Tibial nerve (tissue), 4 donors: ENCODE measurements at regions not wholly inside any gene's neighbourhood (a gene's known extent, or its start where the extent isn't known, plus 50 kb on each side); places are given as distances from the start of the nearest gene placed in this dataset.

Source experiments
- DNase-seq, 2 donors: peaks; one replicate each; pipeline ENCODE4 v3.0.0-alpha.2; 2019; ENCODE audit warnings: low spot score in 2 of 2
- H3K27ac ChIP-seq, 4 donors: fragments of 200-600 bp; sonication (generic) in 3 of 4; one replicate each; pipeline ENCODE4 v1.5.1; 2017 to 2019; ENCODE audit warnings: mild to moderate bottlenecking in 1 of 4
- H3K27me3 ChIP-seq, 2 donors: fragments of 200-600 bp; sonication (generic) in 1 of 2; one replicate each; pipeline versions ENCODE4 v1.5.1 to v1.6.0; 2017 to 2019
- H3K36me3 ChIP-seq, 3 donors: fragments of 200-600 bp; sonication (generic); one replicate each; pipeline ENCODE4 v1.5.1; 2018 to 2019
- H3K4me1 ChIP-seq, 4 donors: fragments of 200-600 bp; sonication (generic) in 3 of 4; one replicate each; pipeline ENCODE4 v1.5.1; 2017 to 2019
- H3K4me3 ChIP-seq, 4 donors: fragments of 200-600 bp; sonication (generic) in 3 of 4; one replicate each; pipeline ENCODE4 v1.5.1; 2017 to 2019; ENCODE audit warnings: mild to moderate bottlenecking in 1 of 4, moderate library complexity in 1 of 4
- H3K9me3 ChIP-seq, 4 donors: fragments of 200-600 bp; sonication (generic) in 3 of 4; one replicate each; pipeline ENCODE4 v1.5.1; 2017 to 2019
- CTCF ChIP-seq, 5 experiments: fragments of 200-600 bp in 3 of 5; fragments of 450-650 bp in 2 of 5; sonication (generic) in 3 of 5; IDR thresholded peaks; one replicate each; pipeline ENCODE4 v1.5.1; 2016 to 2019; ENCODE audit warnings: antibody characterized with exemption in 5 of 5, mild to moderate bottlenecking in 3 of 5, moderate library complexity in 2 of 5
- EP300 ChIP-seq, 2 donors: sonication (generic); formaldehyde crosslinking; IDR thresholded peaks; one replicate each; pipeline ENCODE4 v1.6.1; 2017; ENCODE audit warnings: antibody characterized with exemption in 2 of 2, mild to moderate bottlenecking in 1 of 2
- POLR2A ChIP-seq, 2 donors: fragments of 450-650 bp; IDR thresholded peaks; one replicate each; pipeline ENCODE4 v1.6.1; 2017; ENCODE audit warnings: antibody characterized with exemption in 2 of 2, mild to moderate bottlenecking in 2 of 2, moderate library complexity in 2 of 2
- WGBS, 2 donors: methylation state at CpG; one replicate each; pipeline ENCODE4 v1.1.5; 2018; 5-methylcytosine and 5-hydroxymethylcytosine counted together

GRCh38 chr2:236766850-236767249, 197.2 kb downstream of the ACKR3 start:
- no peaks in the 10 kb centered on the region for H3K9me3 ChIP-seq
- no peak overlapping the region for H3K4me3 ChIP-seq
- TF ChIP-seq CTCF (IDR thresholded peaks at IDR 0.05) = no peak
- no peak for TF ChIP-seq EP300 (IDR thresholded peaks at IDR 0.05)
- TF ChIP-seq POLR2A (IDR thresholded peaks at IDR 0.05) = no peak
- WGBS, 2 donors = 96 to 97% methylated on average over 2 of the region's 2 CpGs
- H3K4me1 ChIP-seq = no peaks in the 10 kb centered on the region
- no peak overlapping the region for H3K27ac ChIP-seq
- no peaks in the 10 kb centered on the region for H3K27me3 ChIP-seq
- H3K36me3 ChIP-seq = no peaks in the 10 kb centered on the region
- DNase-seq = no peak

- TF ChIP-seq POLR2A (IDR thresholded peaks at IDR 0.05) = no peak
- TF ChIP-seq EP300 (IDR thresholded peaks at IDR 0.05) = no peak
- no peak for TF ChIP-seq CTCF (IDR thresholded peaks at IDR 0.05)
- WGBS, 2 donors = 83 to 95% methylated on average over 7 of the region's 7 CpGs
- H3K4me3 ChIP-seq = no peak overlapping the region
Measured at GRCh38 chr2:236767941-236768340, 198.3 kb downstream of the ACKR3 start.

GRCh38 chr2:236768393-236769140, 198.9 kb downstream of the ACKR3 start:
- Histone ChIP-seq H3K4me1 (no peaks in the 10 kb centered on the region), H3K27ac (no peak overlapping the region), H3K4me3 (no peak overlapping the region), H3K9me3 (no peaks in the 10 kb centered on the region), H3K36me3 (no peaks in the 10 kb centered on the region), H3K27me3 (no peaks in the 10 kb centered on the region)
- 62 to 66% methylated on average over 4 of the region's 4 CpGs for WGBS, 2 donors
- DNase-seq = no peak
- TF ChIP-seq CTCF (IDR thresholded peaks at IDR 0.05) (no peak), POLR2A (IDR thresholded peaks at IDR 0.05) (no peak), EP300 (IDR thresholded peaks at IDR 0.05) (no peak)

More at GRCh38 chr2:236767941-236768340, 198.3 kb downstream of the ACKR3 start:
- Histone ChIP-seq H3K4me1 (no peaks in the 10 kb centered on the region), H3K9me3 (no peaks in the 10 kb centered on the region), H3K27me3 (no peaks in the 10 kb centered on the region), H3K27ac (no peak overlapping the region), H3K36me3 (no peaks in the 10 kb centered on the region)
- no peak for DNase-seq

DNA sequence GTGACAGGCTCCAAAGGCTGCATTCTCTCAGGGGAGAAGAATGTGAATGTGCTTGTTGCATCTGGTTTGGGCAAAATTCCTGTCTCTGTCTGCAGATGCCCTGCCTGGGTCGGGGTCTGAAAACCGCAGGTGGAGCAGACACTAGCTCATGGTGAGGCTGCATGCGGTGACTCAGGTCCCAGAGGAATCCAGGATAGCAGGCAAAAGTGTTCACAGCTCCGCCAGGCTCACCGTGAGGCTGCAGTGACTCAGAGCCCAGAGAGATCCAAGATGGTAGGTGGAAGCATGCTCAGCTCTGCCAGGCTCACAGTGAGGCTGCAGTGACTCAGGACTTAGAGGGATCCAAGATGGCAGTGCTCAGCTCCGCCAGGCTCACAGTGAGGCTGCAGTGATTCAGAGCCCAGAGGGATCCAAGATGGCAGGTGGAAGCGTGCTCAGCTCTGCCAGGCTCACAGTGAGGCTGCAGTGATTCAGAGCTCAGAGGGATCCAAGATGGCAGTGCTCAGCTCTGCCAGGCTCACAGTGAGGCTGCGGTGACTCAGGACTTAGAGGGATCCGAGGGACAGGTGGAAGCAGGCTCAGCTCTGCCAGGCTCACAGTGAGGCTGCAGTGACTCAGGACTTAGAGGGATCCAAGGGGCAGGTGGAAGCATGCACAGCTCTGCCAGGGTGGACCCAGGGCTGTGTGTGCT, 200.5 kb downstream of the ACKR3 start:
- Histone ChIP-seq H3K27ac (no peak overlapping the region), H3K4me3 (no peak overlapping the region), H3K27me3 (no peaks in the 10 kb centered on the region), H3K36me3 (no peaks in the 10 kb centered on the region), H3K9me3 (no peaks in the 10 kb centered on the region), H3K4me1 (no peaks in the 10 kb centered on the region)
- TF ChIP-seq EP300 (IDR thresholded peaks at IDR 0.05) (no peak), CTCF (IDR thresholded peaks at IDR 0.05) (no peak), POLR2A (IDR thresholded peaks at IDR 0.05) (no peak)
- no peak for DNase-seq
- 90 to 93% methylated on average over 7 to 9 of the region's 9 CpGs for WGBS, 2 donors

DNA sequence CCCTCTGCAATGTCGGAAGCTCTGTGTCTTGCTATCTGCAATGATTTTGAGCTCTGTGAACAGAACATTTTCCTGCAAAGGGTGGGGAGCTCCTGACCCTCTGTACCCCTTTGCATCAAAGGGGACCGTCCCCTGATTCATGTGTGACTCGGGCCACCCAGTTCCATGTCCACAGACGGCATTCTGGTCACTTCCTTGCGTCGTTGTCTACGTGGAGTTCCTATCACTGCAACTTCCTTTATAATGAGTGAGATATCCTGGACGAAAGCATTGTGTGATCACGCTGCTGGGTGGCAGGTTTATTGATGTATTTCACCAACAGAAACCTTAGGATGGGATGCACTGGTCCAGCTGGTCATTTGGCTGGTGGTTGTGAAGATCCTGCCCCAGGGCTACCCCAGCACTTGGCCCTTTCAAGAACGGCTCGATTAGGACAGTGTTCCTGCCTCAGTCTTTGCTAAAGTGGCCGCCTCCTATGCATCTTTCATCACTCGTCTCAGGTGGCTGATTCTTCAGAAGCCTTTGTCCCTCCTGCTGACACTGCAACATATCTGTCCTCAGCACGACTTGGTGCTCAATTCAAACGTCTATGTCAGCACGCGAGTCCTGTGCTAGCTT, 202.7 kb downstream of the ACKR3 start:
- no peaks in the 10 kb centered on the region for H3K9me3 ChIP-seq
- H3K36me3 ChIP-seq = no peaks in the 10 kb centered on the region
- no peak for DNase-seq
- H3K4me3 ChIP-seq = no peak overlapping the region
- H3K27me3 ChIP-seq = no peaks in the 10 kb centered on the region
- no peak overlapping the region for H3K27ac ChIP-seq
- TF ChIP-seq POLR2A (IDR thresholded peaks at IDR 0.05) (no peak), CTCF (IDR thresholded peaks at IDR 0.05) (no peak), EP300 (IDR thresholded peaks at IDR 0.05) (no peak)
- peaks cover 0 to 10% (median 0%) of the 10 kb centered on the region in 4 donors for H3K4me1 ChIP-seq
- 78 to 84% methylated on average over 17 of the region's 17 CpGs for WGBS, 2 donors
